Renal cortical epithelial cell (primary cell): ENCODE measurements at regions not wholly inside any gene's neighbourhood (a gene's known extent, or its start where the extent isn't known, plus 50 kb on each side); places are given as distances from the start of the nearest gene placed in this dataset.
"Not testable (repeated sequence)": the region's sequence is repeated elsewhere in the genome, so short reads cannot be mapped to it uniquely, and the experiment has no call there.

Source experiments
- DNase-seq: peaks from one replicate; pipeline ENCODE4 v3.0.0-alpha.2; 2011; ENCODE audit warnings: low read depth

DNA sequence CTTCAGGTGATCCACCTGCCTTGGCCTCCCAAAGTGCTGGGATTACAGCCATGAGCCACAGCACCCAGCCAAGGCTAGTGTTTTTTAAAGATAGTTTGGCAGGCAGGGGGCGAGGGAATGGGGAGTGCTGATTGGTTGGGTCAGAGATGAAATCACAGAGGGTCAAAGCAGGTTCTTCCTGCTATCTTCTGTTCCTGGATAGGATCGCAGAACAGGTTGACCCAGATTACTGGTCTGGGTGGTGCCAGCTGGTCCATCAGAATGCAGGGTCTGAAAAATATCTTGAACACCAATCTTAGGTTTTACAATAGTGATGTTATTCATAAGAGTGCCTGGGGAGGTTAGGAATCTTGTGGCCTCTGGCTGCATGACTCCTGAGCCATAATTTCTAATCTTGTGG, 272.2 kb downstream of the CD83 start:
- not testable (repeated sequence) for DNase-seq

DNA sequence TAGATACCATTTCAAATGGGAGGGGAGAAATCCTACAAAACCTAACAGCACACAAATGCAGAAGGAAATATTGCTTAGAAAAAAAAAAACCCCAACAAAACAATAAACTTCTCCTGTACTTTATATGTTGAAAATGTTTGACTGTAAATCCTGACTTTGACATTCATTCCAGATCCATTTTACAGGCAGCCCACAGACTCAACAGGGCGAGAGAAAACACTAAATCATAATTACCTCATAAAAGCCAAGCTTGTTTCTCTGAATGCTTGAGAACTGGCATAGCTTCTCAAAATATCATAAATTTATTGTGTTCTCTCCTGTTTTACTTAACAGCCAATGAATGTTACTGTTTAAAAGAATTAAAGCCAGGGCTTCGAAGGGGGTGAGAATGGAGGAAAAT, 273.2 kb downstream of the CD83 start:
- DNase-seq: no peak

DNA sequence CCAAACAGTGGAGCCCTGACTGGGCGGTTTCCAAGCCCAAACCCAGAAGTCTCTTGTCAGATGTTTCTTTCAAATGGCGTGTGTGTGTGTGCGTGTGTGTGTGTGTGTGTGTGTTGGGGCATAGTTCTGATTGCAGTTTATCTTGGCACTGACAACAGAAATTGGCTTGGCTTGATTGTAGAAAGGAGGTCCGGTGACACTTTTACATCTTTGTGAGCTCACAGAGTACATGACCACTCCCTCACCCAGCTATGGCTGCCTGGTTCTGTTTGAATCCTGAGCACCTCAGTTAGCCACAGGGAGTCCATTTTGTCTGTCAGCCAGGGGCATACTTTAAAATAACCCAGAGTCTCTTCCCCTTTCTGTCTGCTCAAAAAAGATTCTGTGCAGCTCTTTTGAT, 276.3 kb downstream of the CD83 start:
- DNase-seq: no peak

DNA sequence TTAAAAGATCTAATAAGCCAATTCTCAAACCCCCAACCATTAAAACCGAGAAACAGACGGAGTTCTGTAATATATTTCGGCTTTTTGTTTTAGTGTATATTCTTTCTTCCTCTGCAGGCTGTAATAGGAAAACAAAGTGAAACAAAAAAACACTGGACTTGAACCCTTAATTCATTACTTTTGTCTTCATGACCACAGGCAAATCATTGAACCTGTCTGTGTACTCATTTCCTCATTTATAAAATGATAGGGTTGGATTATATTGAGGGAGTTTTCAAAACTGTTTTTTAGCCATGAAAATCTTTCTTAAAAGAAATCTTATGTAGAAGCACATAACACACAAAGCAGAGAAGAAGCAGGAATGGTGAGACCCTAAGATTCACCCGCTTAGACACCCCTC, 278.8 kb downstream of the CD83 start:
- no peak for DNase-seq

DNA sequence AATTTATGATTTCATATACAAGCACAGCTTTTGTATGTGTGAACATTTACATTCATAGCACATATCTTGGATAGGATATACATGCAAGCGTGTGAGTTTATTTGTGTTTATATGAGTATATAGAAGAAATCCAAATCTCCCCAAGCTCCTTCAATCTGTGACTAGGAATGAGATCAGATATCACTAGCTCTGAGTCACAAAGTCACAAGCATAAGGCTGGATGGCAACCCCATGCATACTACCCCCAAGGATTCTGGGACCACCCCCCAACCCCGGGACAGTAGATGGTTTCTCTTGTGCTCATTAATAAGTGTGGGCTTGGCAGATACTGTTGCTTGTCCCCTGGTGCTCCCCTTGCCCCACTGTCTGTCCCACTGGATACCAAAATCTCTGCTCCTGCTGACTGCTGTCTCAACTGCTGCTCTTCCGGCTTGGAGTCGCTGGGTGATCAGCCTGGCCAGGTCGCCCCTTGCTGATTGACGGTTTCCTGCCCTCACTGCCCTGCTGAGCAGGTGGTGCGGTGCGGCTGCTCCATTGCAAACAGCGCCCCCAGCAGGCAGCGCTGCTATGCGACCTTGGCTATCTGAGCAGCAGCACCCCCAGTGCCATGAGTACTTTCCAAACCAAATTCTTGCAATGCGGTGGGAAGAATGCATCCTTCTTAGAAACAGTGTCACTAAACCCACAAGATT, 279.4 kb downstream of the CD83 start:
- peak; percentile 27 for DNase-seq

GRCh38 chr6:14397518-14397901, 279.9 kb downstream of the CD83 start:
- DNase-seq: no peak

GRCh38 chr6:14398953-14399352, 281.4 kb downstream of the CD83 start:
- no peak for DNase-seq

DNA sequence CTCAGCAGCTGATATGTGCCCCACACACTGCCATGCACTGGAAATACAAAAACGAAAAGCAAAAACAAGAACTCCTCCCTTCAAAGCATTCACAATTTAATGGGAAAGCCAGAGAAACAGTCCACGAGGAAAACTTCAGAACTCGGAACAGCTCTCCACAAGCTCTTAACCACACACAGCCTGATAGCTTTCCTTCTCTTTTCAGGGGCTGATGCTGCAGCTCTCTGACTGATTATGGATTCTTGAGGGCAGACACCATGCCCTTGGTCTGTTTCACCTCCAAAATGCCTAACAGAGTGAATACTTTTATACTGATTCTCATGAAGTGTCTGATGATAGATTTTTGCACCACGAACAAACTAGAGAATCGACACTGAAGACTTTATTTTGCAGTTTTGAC, 282.1 kb downstream of the CD83 start:
- no peak for DNase-seq

DNA sequence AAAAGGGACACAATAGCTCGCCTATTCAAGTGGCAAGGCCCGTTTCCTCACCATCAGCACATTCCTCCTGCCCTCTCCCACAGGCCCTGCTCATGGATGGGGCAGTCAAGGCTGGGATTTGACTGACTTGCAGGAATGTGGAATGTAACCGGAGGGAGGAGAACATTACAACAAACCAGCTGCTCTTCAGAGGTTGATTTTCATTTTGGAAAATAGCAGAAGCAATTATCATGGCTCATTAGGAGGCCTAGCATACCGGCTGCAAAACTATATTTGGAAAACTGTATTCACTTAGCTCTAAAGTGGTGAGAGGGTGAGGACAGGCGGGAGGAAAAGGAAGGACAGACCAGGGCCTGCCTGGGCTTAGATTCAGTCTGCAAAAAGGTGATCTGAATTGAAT, 283.7 kb downstream of the CD83 start:
- DNase-seq: peak; percentile 33

GRCh38 chr6:14406614-14407331, 289.2 kb downstream of the CD83 start:
- no peak for DNase-seq

DNA sequence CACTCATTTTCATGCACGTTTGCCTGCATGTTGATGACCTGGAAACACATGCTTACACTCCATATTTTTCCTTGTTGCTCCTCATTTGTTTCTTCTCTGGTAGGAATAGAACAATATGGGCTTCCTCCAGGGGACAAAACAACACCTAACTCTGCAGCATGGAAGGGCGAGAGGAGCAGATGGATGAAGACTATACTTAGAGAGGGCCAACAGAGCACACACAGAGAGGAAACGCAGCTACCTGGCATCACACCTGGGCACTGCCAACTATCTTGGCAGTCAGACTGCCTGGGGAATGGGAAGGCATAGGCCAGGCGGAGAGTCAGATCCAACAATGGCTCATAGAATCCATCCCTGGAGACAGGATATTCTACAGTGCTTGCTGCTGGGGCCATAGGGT, 290.9 kb downstream of the CD83 start:
- DNase-seq: no peak

- no peak for DNase-seq
These were observed 294.5 kb downstream of the CD83 start for GRCh38 chr6:14412026-14412425.

DNA sequence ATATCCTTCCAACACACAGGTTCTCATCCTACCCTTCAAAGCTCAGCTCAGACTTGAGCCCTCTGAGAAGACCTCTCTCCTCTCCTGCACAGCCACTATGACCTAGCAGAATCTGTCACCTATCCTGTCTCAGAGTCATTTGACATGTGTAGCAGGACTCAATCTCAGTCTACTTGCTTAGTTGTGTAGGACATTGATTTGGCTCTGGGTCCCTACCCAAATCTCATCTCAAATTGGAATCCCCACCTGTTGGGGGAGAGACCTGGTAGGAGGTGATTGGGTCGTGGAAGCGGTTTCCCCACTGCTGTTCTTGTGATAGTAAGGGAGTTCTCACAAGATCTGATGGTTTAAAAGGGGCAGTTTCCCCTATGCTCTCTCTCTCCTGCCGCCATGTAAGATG, 297.9 kb downstream of the CD83 start:
- no peak for DNase-seq

DNA sequence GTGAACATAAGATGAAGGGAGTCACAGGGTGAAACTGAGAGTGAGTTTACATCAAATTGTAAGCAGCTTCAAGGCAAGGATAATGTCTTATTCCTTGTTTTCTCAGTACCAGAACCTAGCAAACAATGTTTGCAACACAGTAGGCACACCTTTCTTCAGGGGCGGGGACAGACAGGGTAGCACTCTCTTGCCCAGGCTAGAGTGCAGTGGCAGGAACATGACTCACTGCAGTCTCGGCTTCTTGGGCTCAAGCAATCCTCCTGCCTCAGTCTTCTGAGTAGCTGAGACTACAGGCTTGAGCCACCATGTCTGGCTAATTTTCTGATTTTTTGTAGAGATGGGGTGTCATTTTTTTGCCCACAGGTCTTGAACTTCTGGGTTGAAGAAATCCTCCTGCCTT, 299.8 kb downstream of the CD83 start:
- DNase-seq: peak; percentile 22

GRCh38 chr6:14419224-14419623, 301.7 kb downstream of the CD83 start:
- DNase-seq: not testable (repeated sequence)

DNA sequence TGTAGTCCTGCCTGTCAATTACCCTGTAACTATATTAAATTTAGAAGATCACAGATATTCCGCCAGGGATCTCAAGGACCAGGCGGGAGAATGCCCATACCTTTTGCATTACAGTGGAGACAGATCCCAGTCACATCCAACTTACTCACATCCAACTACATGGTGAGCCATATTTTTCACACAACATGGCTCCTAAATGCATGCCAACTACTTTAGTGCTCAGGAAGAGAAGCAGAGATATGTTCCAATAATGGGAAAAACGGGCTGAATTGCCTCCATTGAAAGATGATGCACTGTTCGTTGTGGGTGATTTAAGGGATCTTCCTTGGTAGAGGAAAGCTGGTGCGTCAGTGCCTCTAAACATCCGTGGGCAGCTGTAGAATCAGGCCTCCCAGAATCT, 304.5 kb downstream of the CD83 start:
- no peak for DNase-seq

DNA sequence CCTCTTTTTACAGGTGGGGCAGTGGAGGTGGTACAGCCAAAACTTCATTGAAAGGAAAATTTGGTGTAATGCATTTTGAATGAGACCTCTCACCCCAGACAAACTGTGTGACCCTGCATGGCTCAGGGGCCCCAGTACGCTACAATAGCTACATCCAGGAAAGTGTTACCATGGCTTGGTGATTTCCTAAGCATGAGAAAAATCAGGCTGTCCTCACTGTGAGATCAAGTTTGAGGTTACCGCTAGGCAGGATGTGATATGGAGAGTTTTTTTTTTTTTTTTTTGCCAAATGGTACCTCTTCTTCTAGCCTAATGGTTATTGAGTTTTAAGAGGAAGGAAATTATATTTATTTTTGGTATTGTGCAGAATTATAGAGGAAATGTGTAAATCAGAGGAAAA, 305.3 kb downstream of the CD83 start:
- no peak for DNase-seq

DNA sequence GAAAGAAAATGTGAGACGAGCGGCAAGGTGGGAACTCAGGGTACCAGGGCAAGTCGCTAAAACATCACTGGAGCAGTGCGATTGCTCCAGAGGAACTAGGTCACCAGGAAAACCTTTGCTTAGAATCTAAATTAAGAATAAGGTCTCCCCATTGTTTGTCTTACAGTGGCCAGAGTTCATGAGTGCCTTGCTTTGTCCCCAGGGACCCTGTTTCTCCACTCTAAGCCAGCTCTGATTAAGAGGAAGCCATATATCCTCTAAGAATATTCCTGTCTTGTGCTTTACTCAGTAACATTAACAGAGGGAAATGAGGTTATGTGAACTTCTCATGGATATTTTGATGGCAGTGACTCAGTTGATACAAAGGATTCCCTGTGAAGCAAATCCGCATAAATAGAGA, 305.8 kb downstream of the CD83 start:
- DNase-seq: no peak

DNA sequence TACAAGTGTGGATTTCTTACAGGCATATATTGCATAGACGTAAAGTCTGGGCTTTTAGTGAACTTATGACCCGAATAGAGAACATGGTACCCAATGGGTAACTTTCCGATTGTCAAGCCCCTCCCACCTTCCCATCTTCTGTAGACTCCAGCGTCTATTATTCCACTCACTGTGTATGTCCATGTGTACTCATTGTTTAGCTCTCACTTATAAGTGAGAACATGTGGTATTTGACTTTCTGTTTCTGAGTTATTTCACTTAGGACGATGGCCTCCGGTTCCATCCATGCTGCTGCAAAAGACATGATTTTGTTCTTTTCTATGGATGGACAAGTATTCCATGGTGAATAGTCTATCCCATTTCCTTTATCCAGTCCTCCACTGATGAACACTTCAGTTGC, 306.4 kb downstream of the CD83 start:
- DNase-seq: no peak

- no peak for DNase-seq
These were observed 308.2 kb downstream of the CD83 start for GRCh38 chr6:14425805-14426204.

DNA sequence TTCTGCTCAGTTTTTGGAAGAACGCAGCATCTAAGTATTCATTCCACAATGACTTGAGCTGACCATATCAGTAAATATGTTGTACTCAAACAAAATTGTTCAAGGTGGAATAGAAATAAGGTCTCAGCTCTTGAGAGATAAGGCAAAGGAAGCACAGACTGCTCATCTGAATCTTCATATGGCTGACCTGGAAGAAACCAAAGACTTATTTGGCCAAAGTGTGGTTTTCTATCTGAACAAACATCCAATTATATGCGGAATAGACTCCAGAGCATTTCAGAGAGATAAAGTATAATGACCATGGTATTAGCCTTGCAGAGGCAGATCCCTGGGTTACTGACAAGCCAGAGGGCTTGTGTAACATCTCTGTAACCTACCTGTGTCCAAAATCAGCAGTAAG, 308.7 kb downstream of the CD83 start:
- DNase-seq: no peak

DNA sequence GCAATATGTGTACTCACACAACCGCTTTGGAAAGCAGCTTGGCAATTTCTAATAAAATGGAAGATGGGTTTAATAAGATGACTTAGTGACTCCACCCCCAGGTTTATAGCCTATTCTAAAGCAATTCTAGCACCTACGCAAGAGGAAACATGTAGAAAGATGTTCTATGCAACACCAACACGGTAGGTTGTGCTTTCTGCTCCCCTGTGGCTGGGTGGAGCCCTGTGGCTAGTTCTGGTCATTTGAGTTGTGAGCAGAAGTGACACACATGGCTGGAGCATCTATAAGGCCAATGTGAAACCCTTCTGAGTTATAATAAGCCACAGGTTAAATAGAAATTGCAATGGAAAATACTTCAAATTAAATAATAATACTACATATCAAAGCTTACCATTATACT, 310.7 kb downstream of the CD83 start:
- no peak for DNase-seq

- no peak for DNase-seq
These were observed 311.8 kb downstream of the CD83 start for GRCh38 chr6:14429396-14429795.

GRCh38 chr6:14430218-14430617, 312.6 kb downstream of the CD83 start:
- no peak for DNase-seq
